HL-60 (cell line): ENCODE measurements at regions not wholly inside any gene's neighbourhood (a gene's known extent, or its start where the extent isn't known, plus 50 kb on each side); places are given as distances from the start of the nearest gene placed in this dataset.

Experiments
- CTCF ChIP-seq: IDR thresholded peaks from one replicate; pipeline ENCODE4 v1.5.1; 2011; ENCODE audit warnings: low read length, control low read depth, inconsistent platforms; ENCODE audit not compliant: insufficient read depth
- GABPA ChIP-seq: IDR thresholded peaks from 2 replicates; pipeline ENCODE4 v1.6.1; 2012; ENCODE audit warnings: low read depth
- POLR2AphosphoS5 ChIP-seq: IDR thresholded peaks from 2 replicates; pipeline ENCODE4 v1.6.1; 2012; ENCODE audit warnings: low read depth
- REST ChIP-seq: IDR thresholded peaks from 2 replicates; pipeline ENCODE4 v1.6.1; 2012; ENCODE audit warnings: low read depth; ENCODE audit not compliant: insufficient replicate concordance
- SPI1 ChIP-seq: IDR thresholded peaks from 2 replicates; pipeline ENCODE4 v1.6.1; 2012; ENCODE audit warnings: low read depth, mild to moderate bottlenecking, borderline replicate concordance

- no peak for TF ChIP-seq GABPA
- no peak for TF ChIP-seq POLR2AphosphoS5
- no peak for TF ChIP-seq CTCF
- no peak for TF ChIP-seq REST
- TF ChIP-seq SPI1 = no peak
Observed at GRCh38 chr1:222390181-222390580, 157.7 kb downstream of the HHIPL2 start.
